ENCODE measurements at regions not wholly inside any gene's neighbourhood (a gene's known extent, or its start where the extent isn't known, plus 50 kb on each side); places are given as distances from the start of the nearest gene placed in this dataset.

GRCh38 chr20:9919271-9920014 lies 80.6 kb upstream of the PAK5 start:
- DNase-seq = no peak

- DNase-seq = no peak
These were observed 79.5 kb upstream of the PAK5 start for GRCh38 chr20:9918348-9918747.

GRCh38 chr20:9916761-9917160 lies 77.9 kb upstream of the PAK5 start:
- no peak for DNase-seq

GRCh38 chr20:9912858-9913434 lies 74.1 kb upstream of the PAK5 start:
- peak; percentile 35 for DNase-seq

- no peak for DNase-seq
These were observed 73.4 kb upstream of the PAK5 start for GRCh38 chr20:9912290-9912689.

- no peak for DNase-seq
These were observed 72.6 kb upstream of the PAK5 start for GRCh38 chr20:9911519-9911918.

- no peak for DNase-seq
These were observed 70.3 kb upstream of the PAK5 start for GRCh38 chr20:9909167-9909566.

GRCh38 chr20:9903048-9903655 lies 64.3 kb upstream of the PAK5 start:
- DNase-seq = no peak

- DNase-seq = no peak
These were observed 50.5 kb upstream of the PAK5 start for GRCh38 chr20:9889270-9889981.
